HepG2 (cell line): ENCODE measurements at regions not wholly inside any gene's neighbourhood (a gene's known extent, or its start where the extent isn't known, plus 50 kb on each side); places are given as distances from the start of the nearest gene placed in this dataset.

Source experiments
- ATAC-seq: fragments of 200-7000 bp; cut with Tn5 transposase; 3 replicates; pipeline ENCODE4 v1.9.1; 2020; ENCODE audit warnings: mild to moderate bottlenecking, moderate library complexity
- BruUV-seq: library from RNA; stranded (reverse); fragments of 400-500 nt; replicated peaks from 2 replicates; lab custom pipeline; 2021; lab: Mats Ljungman, UMichigan
- CTCF ChIA-PET: fragments of 300-600 bp; formaldehyde crosslinking; extraction: SDS; loops from one replicate; lab custom pipeline; 2021; ENCODE audit warnings: low total read pairs, inconsistent platforms, low intra/inter-chr PET ratio; lab: Yijun Ruan, JAX
- POLR2A ChIA-PET: fragments of 350-600 bp; sonication (Branson Sonifier 250); formaldehyde crosslinking; loops from one replicate; lab custom pipeline; 2020; ENCODE audit warnings: antibody characterized with exemption, inconsistent platforms; lab: Yijun Ruan, JAX
- DNase-seq: peaks from one replicate; pipeline ENCODE4 v3.0.0-alpha.2; 2015; ENCODE audit warnings: low spot score
- FAIRE-seq: peaks from 3 replicates; lab custom pipeline; 2011; peaks lifted over from hg19 to GRCh38; lab: Jason Lieb, UNC
- H2AFZ ChIP-seq: one replicate; pipeline ENCODE4 v1.6.1; 2011; ENCODE audit warnings: low read length, inconsistent platforms
- H3K27ac ChIP-seq: fragments of 300-600 bp; 3 replicates; pipeline ENCODE4 v1.8.0; 2011; ENCODE audit warnings: mixed run types, mild to moderate bottlenecking, mixed read lengths, low read length, inconsistent platforms; ENCODE audit not compliant: insufficient read depth; ENCODE audit errors: extremely low read length
- H3K27me3 ChIP-seq, 2 experiments: fragments of 200-600 bp in 1 of 2; 2 replicates in 1 of 2; 3 replicates in 1 of 2; pipeline versions ENCODE4 v1.6.0 to v1.8.0; 2011; ENCODE audit warnings: low read length in 2 of 2, mild to moderate bottlenecking in 2 of 2, moderate library complexity in 2 of 2, inconsistent platforms in 1 of 2; ENCODE audit not compliant: insufficient read depth in 2 of 2, control insufficient read depth in 1 of 2
- H3K36me3 ChIP-seq, 2 experiments: fragments of 200-600 bp in 1 of 2; replicated peaks in 1 of 2; 2 replicates in 1 of 2; 3 replicates in 1 of 2; pipeline versions ENCODE4 v1.5.1 to v1.8.0; 2011; ENCODE audit warnings: low read length in 2 of 2, inconsistent platforms in 1 of 2; ENCODE audit not compliant: insufficient read depth in 2 of 2, control insufficient read depth in 1 of 2
- H3K4me1 ChIP-seq: 2 replicates; pipeline ENCODE4 v1.5.1; 2012; ENCODE audit warnings: low read length, inconsistent platforms; ENCODE audit not compliant: insufficient read depth
- H3K4me2 ChIP-seq: 2 replicates; pipeline ENCODE4 v1.6.0; 2011; ENCODE audit warnings: low read depth, low read length, inconsistent platforms
- H3K4me3 ChIP-seq, 3 experiments: fragments of 200-600 bp in 1 of 3; sonication (generic), shearing (Covaris generic) in 1 of 3; replicated peaks in 1 of 3; 2 replicates each; pipeline ENCODE4 v1.5.1; 2011 to 2016; ENCODE audit warnings: low read length in 3 of 3, inconsistent platforms in 2 of 3, low read depth in 2 of 3, mild to moderate bottlenecking in 2 of 3, control low read depth in 1 of 3, mixed read lengths in 1 of 3; ENCODE audit not compliant: insufficient read depth in 1 of 3
- H3K79me2 ChIP-seq: one replicate; pipeline ENCODE4 v1.6.1; 2011; ENCODE audit warnings: low read length, inconsistent platforms; ENCODE audit not compliant: insufficient read depth
- H3K9ac ChIP-seq: 2 replicates; pipeline ENCODE4 v1.6.0; 2011; ENCODE audit warnings: mild to moderate bottlenecking, low read depth, low read length, inconsistent platforms; ENCODE audit not compliant: insufficient read depth
- H3K9me3 ChIP-seq: 2 replicates; pipeline ENCODE4 v1.5.1; 2012; ENCODE audit warnings: mild to moderate bottlenecking, low read length
- H4K20me1 ChIP-seq: 2 replicates; pipeline ENCODE4 v1.6.0; 2011; ENCODE audit warnings: inconsistent platforms, mild to moderate bottlenecking, low read length, moderate library complexity; ENCODE audit not compliant: insufficient read depth
- CBX1 ChIP-seq: IDR thresholded peaks from one replicate; pipeline ENCODE4 v1.6.1; 2016; ENCODE audit warnings: antibody characterized with exemption, low read depth
- CREM ChIP-seq, 2 experiments: sonication (generic) in 1 of 2; formaldehyde crosslinking in 1 of 2; IDR thresholded peaks; 2 replicates each; pipeline versions ENCODE4 v1.4.0 to v1.6.1; 2016 to 2020; ENCODE audit warnings: antibody characterized with exemption in 1 of 2, mild to moderate bottlenecking in 1 of 2, missing genetic modification reagents in 1 of 2
- HDAC1 ChIP-seq: sonication (generic); formaldehyde crosslinking; IDR thresholded peaks from 2 replicates; pipeline ENCODE4 v1.5.1; 2020; ENCODE audit warnings: mild to moderate bottlenecking, missing genetic modification reagents
- HNF4A ChIP-seq: sonication (generic); formaldehyde crosslinking; IDR thresholded peaks from 2 replicates; pipeline ENCODE4 v1.4.0; 2020; ENCODE audit warnings: missing genetic modification reagents
- KLF15 ChIP-seq: sonication (generic); formaldehyde crosslinking; IDR thresholded peaks from 2 replicates; pipeline ENCODE4 v1.8.1; 2023; ENCODE audit warnings: borderline replicate concordance, mild to moderate bottlenecking, inconsistent platforms, missing genetic modification reagents, mixed read lengths
- NCOA2 ChIP-seq: sonication (generic); formaldehyde crosslinking; IDR thresholded peaks from 2 replicates; pipeline ENCODE4 v1.8.0; 2022; ENCODE audit warnings: inconsistent platforms
- PTBP1 ChIP-seq: fragments of 200-400 bp; formaldehyde crosslinking; IDR thresholded peaks from 2 replicates; pipeline ENCODE4 v1.6.1; 2018; ENCODE audit warnings: low read length, low read depth; ENCODE audit not compliant: poor library complexity, severe bottlenecking
- RBM39 ChIP-seq: fragments of 200-400 bp; formaldehyde crosslinking; IDR thresholded peaks from one replicate; pipeline ENCODE4 v1.6.1; 2018; ENCODE audit warnings: antibody characterized with exemption, mild to moderate bottlenecking, low read depth, low read length; ENCODE audit not compliant: poor library complexity, severe bottlenecking
- SAFB2 ChIP-seq: sonication (generic); formaldehyde crosslinking; IDR thresholded peaks from 2 replicates; pipeline ENCODE4 v1.5.1; 2020; ENCODE audit warnings: missing genetic modification reagents, low read depth, mild to moderate bottlenecking, borderline replicate concordance
- SOX13 ChIP-seq, 3 experiments: fragments of 450-650 bp in 1 of 3; sonication (generic) in 1 of 3; formaldehyde crosslinking in 1 of 3; IDR thresholded peaks in 2 of 3; conservative IDR thresholded peaks in 1 of 3; 2 replicates each; pipeline versions ENCODE4 v1.5.0 to v1.6.1; 2016 to 2020; ENCODE audit warnings: antibody characterized with exemption in 1 of 3, mild to moderate bottlenecking in 1 of 3, missing compliant biosample characterization in 1 of 3, missing genetic modification reagents in 1 of 3, moderate library complexity in 1 of 3
- U2AF2 ChIP-seq: fragments of 200-400 bp; formaldehyde crosslinking; IDR thresholded peaks from 2 replicates; pipeline ENCODE4 v1.6.1; 2017; ENCODE audit warnings: low read depth, mild to moderate bottlenecking, low read length
- ZKSCAN8 ChIP-seq: IDR thresholded peaks from 2 replicates; pipeline ENCODE4 v1.6.1; 2016; ENCODE audit warnings: borderline replicate concordance, missing genetic modification reagents, missing compliant biosample characterization
- ZNF143 ChIP-seq: sonication (generic); formaldehyde crosslinking; IDR thresholded peaks from 2 replicates; pipeline ENCODE4 v1.4.0; 2020; ENCODE audit warnings: missing genetic modification reagents
- ZNF709 ChIP-seq: sonication (generic); formaldehyde crosslinking; IDR thresholded peaks from 2 replicates; pipeline ENCODE4 v1.5.0; 2020; ENCODE audit warnings: mild to moderate bottlenecking, missing genetic modification reagents
- ZNF772 ChIP-seq: sonication (generic); formaldehyde crosslinking; IDR thresholded peaks from 2 replicates; pipeline ENCODE4 v1.5.0; 2020; ENCODE audit warnings: mild to moderate bottlenecking, missing genetic modification reagents
- ZSCAN9 ChIP-seq: IDR thresholded peaks from 2 replicates; pipeline ENCODE4 v1.6.1; 2016; ENCODE audit warnings: borderline replicate concordance
- WGBS: methylation state at CpG from one replicate; pipeline ENCODE4 v1.1.6; 2017; ENCODE audit warnings: low lambda C conversion rate; 5-methylcytosine and 5-hydroxymethylcytosine counted together
- in situ Hi-C: cut with HindIII; loops from 2 replicates; pipeline ENCODE4 v1.10.0; 2017; ENCODE audit warnings: low pct_unique_long_range_greater_than_20kb; ENCODE audit not compliant: extremely low pct_ligation_motif_present
- intact Hi-C: fragments of 100-400 bp; cut with micrococcal nuclease; formaldehyde crosslinking; loops from one replicate; pipeline ENCODE4 v1.10.0; 2022; ENCODE audit not compliant: unreplicated experiment
- TF ChIP-seq, protein P1 (sequence below): sonication (generic); formaldehyde crosslinking; IDR thresholded peaks from 2 replicates; pipeline ENCODE4 v1.8.0; 2023; ENCODE audit warnings: mild to moderate bottlenecking, missing genetic modification reagents
- TF ChIP-seq, protein P2 (sequence below): sonication (generic); formaldehyde crosslinking; IDR thresholded peaks from 2 replicates; pipeline ENCODE4 v1.4.0; 2020; ENCODE audit warnings: missing genetic modification reagents
- TF ChIP-seq, protein P3 (sequence below): sonication (generic); formaldehyde crosslinking; IDR thresholded peaks from 2 replicates; pipeline ENCODE4 v1.8.1; 2023; ENCODE audit warnings: mild to moderate bottlenecking, missing genetic modification reagents
- TF ChIP-seq, protein P4 (sequence below): sonication (generic); formaldehyde crosslinking; conservative IDR thresholded peaks from 2 replicates; pipeline ENCODE4 v1.4.0; 2020; ENCODE audit warnings: mild to moderate bottlenecking, missing genetic modification reagents, moderate library complexity

DNA sequence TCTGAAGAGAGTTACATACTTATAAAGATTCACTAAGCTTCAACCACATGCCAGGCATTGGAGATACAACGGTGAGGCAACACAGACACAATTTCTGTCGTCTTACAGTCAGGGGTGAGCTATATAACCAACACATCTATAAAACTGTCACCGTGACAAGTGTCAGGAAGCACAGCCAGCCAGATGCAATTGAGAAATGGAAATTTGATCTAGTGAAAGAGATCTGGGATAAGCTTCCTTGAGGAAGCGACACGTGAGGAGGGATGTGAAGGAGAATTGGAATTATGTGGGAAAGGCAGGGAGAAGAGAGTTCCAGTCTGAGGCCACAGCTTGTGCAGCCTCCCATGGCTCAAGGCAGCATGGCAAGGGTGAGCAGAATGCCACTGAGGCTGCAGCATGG is 50.9 kb upstream of the ZNF354B start:
- ATAC-seq (no peak), DNase-seq (no peak), FAIRE-seq (no peak)
- Histone ChIP-seq H3K4me3 (no peak overlapping the region), H4K20me1 (no peaks in the 10 kb centered on the region), H2AFZ (no peak overlapping the region), H3K27me3 (no peaks in the 10 kb centered on the region), H3K9me3 (no peaks in the 10 kb centered on the region; the same call in 1 of the 2 replicates), H3K79me2 (no peaks in the 10 kb centered on the region), H3K36me3 (no peaks in the 10 kb centered on the region), H3K27ac (no peak overlapping the region), H3K4me1 (no peaks in the 10 kb centered on the region), H3K4me2 (no peak overlapping the region), H3K9ac (no peak overlapping the region)
- ChIA-PET CTCF (no interaction called here), POLR2A (no interaction called here)
- 31% methylated on average over 5 of the region's 5 CpGs for WGBS
- no TSS peak for BruUV-seq
- TF ChIP-seq RBM39, result no peak
- no peak for TF ChIP-seq ZSCAN9 (CRISPR knock-in tag)
- TF ChIP-seq U2AF2, result no peak
- no peak for TF ChIP-seq CBX1
- TF ChIP-seq, protein P1, sequence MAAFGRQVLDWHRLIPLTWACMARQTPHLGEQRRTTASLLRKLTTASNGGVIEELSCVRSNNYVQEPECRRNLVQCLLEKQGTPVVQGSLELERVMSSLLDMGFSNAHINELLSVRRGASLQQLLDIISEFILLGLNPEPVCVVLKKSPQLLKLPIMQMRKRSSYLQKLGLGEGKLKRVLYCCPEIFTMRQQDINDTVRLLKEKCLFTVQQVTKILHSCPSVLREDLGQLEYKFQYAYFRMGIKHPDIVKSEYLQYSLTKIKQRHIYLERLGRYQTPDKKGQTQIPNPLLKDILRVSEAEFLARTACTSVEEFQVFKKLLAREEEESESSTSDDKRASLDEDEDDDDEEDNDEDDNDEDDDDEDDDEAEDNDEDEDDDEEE (CRISPR knock-in tag), result no peak
- TF ChIP-seq, protein P2, sequence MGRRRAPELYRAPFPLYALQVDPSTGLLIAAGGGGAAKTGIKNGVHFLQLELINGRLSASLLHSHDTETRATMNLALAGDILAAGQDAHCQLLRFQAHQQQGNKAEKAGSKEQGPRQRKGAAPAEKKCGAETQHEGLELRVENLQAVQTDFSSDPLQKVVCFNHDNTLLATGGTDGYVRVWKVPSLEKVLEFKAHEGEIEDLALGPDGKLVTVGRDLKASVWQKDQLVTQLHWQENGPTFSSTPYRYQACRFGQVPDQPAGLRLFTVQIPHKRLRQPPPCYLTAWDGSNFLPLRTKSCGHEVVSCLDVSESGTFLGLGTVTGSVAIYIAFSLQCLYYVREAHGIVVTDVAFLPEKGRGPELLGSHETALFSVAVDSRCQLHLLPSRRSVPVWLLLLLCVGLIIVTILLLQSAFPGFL (CRISPR knock-in tag), result no peak
- TF ChIP-seq ZNF772 (CRISPR knock-in tag), result no peak
- no peak for TF ChIP-seq SOX13 (IDR thresholded peaks at IDR 0.05)
- TF ChIP-seq SOX13 (CRISPR knock-in tag; conservative IDR thresholded peaks at IDR 0.05 in 1 of 2, IDR thresholded peaks at IDR 0.05 in 1 of 2), result no peak
- TF ChIP-seq NCOA2 (CRISPR knock-in tag), result no peak
- TF ChIP-seq, protein P3, sequence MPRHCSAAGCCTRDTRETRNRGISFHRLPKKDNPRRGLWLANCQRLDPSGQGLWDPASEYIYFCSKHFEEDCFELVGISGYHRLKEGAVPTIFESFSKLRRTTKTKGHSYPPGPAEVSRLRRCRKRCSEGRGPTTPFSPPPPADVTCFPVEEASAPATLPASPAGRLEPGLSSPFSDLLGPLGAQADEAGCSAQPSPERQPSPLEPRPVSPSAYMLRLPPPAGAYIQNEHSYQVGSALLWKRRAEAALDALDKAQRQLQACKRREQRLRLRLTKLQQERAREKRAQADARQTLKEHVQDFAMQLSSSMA (CRISPR knock-in tag), result no peak
- TF ChIP-seq PTBP1, result no peak
- no peak for TF ChIP-seq ZNF709 (CRISPR knock-in tag)
- no peak for TF ChIP-seq ZKSCAN8
- no peak for TF ChIP-seq ZNF143 (CRISPR knock-in tag)
- TF ChIP-seq SAFB2 (CRISPR knock-in tag), result no peak
- TF ChIP-seq, protein P4, sequence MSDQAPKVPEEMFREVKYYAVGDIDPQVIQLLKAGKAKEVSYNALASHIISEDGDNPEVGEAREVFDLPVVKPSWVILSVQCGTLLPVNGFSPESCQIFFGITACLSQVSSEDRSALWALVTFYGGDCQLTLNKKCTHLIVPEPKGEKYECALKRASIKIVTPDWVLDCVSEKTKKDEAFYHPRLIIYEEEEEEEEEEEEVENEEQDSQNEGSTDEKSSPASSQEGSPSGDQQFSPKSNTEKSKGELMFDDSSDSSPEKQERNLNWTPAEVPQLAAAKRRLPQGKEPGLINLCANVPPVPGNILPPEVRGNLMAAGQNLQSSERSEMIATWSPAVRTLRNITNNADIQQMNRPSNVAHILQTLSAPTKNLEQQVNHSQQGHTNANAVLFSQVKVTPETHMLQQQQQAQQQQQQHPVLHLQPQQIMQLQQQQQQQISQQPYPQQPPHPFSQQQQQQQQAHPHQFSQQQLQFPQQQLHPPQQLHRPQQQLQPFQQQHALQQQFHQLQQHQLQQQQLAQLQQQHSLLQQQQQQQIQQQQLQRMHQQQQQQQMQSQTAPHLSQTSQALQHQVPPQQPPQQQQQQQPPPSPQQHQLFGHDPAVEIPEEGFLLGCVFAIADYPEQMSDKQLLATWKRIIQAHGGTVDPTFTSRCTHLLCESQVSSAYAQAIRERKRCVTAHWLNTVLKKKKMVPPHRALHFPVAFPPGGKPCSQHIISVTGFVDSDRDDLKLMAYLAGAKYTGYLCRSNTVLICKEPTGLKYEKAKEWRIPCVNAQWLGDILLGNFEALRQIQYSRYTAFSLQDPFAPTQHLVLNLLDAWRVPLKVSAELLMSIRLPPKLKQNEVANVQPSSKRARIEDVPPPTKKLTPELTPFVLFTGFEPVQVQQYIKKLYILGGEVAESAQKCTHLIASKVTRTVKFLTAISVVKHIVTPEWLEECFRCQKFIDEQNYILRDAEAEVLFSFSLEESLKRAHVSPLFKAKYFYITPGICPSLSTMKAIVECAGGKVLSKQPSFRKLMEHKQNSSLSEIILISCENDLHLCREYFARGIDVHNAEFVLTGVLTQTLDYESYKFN (CRISPR knock-in tag), result no peak
- TF ChIP-seq HDAC1 (CRISPR knock-in tag), result no peak
- TF ChIP-seq CREM (IDR thresholded peaks at IDR 0.05), result no peak
- TF ChIP-seq CREM (CRISPR knock-in tag; IDR thresholded peaks at IDR 0.05), result no peak
- TF ChIP-seq KLF15 (CRISPR knock-in tag), result no peak
- no peak for TF ChIP-seq HNF4A
- in situ Hi-C loops, result no loop called here
- intact Hi-C loops, result no loop called here
